Effector memory CD8-positive, alpha-beta T cell (primary cell): ENCODE measurements at regions not wholly inside any gene's neighbourhood (a gene's known extent, or its start where the extent isn't known, plus 50 kb on each side); places are given as distances from the start of the nearest gene placed in this dataset.

Source experiments
- ATAC-seq: fragments of 150-1000 bp; cut with Tn5 transposase; replicated peaks from 2 replicates; pipeline ENCODE4 v1.10.0; 2021; ENCODE audit warnings: mild to moderate bottlenecking, moderate library complexity
- DNase-seq, 3 experiments: peaks; one replicate each; pipeline ENCODE4 v3.0.0; 2021
- H3K27ac Mint-ChIP-seq, 2 donors: one replicate each; pipeline ENCODE4 v1.8.0; 2022; ENCODE audit warnings: mild to moderate bottlenecking in 2 of 2, mixed read lengths in 2 of 2, moderate library complexity in 2 of 2
- H3K27me3 Mint-ChIP-seq, 2 donors: one replicate each; pipeline ENCODE4 v1.8.0; 2022; ENCODE audit warnings: mixed read lengths in 2 of 2
- H3K36me3 Mint-ChIP-seq: one replicate; pipeline ENCODE4 v1.8.0; 2022; ENCODE audit warnings: mild to moderate bottlenecking, moderate library complexity, mixed read lengths; ENCODE audit not compliant: insufficient read depth
- H3K4me1 Mint-ChIP-seq, 2 donors: one replicate each; pipeline ENCODE4 v1.8.0; 2022; ENCODE audit warnings: low read depth in 2 of 2, mixed read lengths in 2 of 2
- H3K4me3 Mint-ChIP-seq, 2 donors: one replicate each; pipeline ENCODE4 v1.8.0; 2022; ENCODE audit warnings: mild to moderate bottlenecking in 2 of 2, mixed read lengths in 2 of 2, moderate library complexity in 2 of 2
- H3K9me3 Mint-ChIP-seq, 2 donors: one replicate each; pipeline ENCODE4 v1.8.0; 2022; ENCODE audit warnings: mixed read lengths in 2 of 2

DNA sequence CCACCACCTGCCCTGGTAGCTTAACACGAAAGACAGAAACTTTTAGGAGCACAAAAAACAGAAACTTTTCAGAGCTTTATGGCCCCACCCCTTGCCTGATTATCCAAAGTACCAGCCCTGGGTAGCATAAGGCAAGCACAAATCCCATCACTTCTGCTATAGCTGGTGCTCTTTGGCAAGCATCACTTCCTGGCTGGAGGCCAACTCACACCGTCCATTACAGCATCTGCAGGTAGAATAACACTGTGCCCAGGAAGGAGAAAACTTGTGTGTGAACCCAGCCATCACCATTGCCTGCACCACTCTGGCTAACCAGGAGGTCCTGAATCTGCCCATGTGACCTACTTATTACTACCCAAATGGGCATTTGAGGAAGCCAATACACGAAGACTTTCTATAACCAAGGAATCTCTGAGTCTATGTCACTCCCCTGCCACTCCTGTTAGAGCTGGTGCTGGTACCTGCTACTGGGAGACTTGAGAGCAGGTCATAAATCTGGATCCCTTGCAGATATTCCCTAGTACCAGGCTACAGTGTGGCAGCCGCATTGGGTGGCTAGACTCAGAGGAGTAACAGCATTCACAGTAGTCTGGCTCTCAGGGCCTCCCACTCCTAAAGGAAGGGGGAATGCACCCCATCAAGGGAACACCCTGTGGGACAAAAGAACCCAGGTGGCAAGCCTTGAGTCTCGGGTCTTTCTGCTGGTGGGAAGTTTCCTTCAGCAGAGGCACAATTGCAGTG, 73.3 kb upstream of the AKAP13 start:
- peak overlapping the region; percentile 25 to 78 for H3K27ac Mint-ChIP-seq
- no peak overlapping the region for H3K4me3 Mint-ChIP-seq
- no peak for ATAC-seq
- no peak for DNase-seq
- no peaks in the 10 kb centered on the region for H3K9me3 Mint-ChIP-seq
- H3K36me3 Mint-ChIP-seq: no peaks in the 10 kb centered on the region
- H3K27me3 Mint-ChIP-seq: no peaks in the 10 kb centered on the region
- H3K4me1 Mint-ChIP-seq: peaks cover 5 to 7% of the 10 kb centered on the region in 2 donors

DNA sequence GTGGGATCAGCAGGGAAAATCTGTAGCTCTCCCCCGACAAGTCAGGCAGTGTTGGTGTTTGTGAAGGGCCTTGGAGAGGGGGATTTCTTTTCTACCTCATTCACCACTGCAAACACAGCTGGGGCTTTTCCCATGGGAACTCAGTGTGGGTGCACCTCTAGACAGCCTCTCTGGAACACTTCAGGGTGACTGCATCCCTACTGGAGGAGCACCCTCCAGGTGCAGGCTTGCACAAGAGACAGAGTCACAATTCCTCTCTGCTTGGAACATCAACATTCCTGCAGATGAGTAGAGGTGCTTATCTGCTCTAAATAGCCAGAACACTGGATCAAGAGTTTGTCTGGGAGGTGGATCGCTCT, 72.7 kb upstream of the AKAP13 start:
- Mint-ChIP-seq H3K4me1 (peaks cover 5 to 7% of the 10 kb centered on the region in 2 donors), H3K4me3 (no peak overlapping the region), H3K9me3 (no peaks in the 10 kb centered on the region), H3K27me3 (no peaks in the 10 kb centered on the region), H3K27ac (peak overlapping the region in 1 of 2 donors; percentile 25), H3K36me3 (no peaks in the 10 kb centered on the region)
- DNase-seq: no peak
- no peak for ATAC-seq

DNA sequence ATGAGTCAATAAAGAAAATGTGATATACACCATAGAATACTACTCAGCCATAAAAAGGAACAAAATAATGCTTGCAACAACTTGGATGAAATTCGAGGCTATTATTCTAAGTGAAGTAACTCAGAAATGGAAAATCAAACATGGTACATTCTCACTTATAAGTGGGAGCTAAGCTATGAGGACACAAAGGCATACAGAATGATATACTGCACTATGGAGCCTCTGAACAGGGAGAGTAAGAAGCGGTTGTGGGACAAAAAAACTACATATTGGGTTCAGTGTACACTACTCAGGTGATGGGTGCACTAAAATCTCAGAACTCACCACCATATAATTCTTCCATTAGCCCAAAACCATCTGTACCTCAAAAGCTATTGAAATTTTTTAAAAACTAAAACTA, 68.8 kb upstream of the AKAP13 start:
- Mint-ChIP-seq H3K27ac (no peak overlapping the region), H3K27me3 (no peaks in the 10 kb centered on the region), H3K4me1 (peaks cover 19 to 27% of the 10 kb centered on the region in 2 donors), H3K9me3 (no peaks in the 10 kb centered on the region), H3K36me3 (no peaks in the 10 kb centered on the region), H3K4me3 (no peak overlapping the region)
- no peak for ATAC-seq
- DNase-seq: no peak

DNA sequence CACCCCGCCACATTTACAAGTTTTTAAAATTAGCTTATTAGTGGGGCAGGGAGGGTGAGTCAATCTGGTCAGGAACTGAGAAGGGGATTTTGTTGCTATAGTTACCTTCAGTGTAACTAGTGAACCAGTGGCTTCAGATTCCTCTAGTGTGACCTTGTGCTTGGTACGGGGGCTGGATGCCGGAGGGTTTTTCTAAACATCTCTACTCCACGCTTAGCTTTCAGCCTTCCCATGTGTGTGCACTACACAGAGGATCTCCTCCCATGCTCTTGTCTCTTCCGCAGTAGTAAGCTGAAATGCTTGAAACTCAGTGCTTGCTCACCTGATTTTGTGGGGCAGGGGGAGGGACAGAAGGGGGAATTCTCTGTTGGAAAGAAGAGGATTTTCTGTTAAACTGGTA, 67.9 kb upstream of the AKAP13 start:
- peaks cover 24 to 30% of the 10 kb centered on the region in 2 donors for H3K4me1 Mint-ChIP-seq
- no peak overlapping the region for H3K4me3 Mint-ChIP-seq
- peak overlapping the region in 1 of 2 donors; percentile 4 for H3K27ac Mint-ChIP-seq
- no peaks in the 10 kb centered on the region for H3K9me3 Mint-ChIP-seq
- no peaks in the 10 kb centered on the region for H3K36me3 Mint-ChIP-seq
- no peaks in the 10 kb centered on the region for H3K27me3 Mint-ChIP-seq
- ATAC-seq (peak; percentile 84), DNase-seq (no peak)

DNA sequence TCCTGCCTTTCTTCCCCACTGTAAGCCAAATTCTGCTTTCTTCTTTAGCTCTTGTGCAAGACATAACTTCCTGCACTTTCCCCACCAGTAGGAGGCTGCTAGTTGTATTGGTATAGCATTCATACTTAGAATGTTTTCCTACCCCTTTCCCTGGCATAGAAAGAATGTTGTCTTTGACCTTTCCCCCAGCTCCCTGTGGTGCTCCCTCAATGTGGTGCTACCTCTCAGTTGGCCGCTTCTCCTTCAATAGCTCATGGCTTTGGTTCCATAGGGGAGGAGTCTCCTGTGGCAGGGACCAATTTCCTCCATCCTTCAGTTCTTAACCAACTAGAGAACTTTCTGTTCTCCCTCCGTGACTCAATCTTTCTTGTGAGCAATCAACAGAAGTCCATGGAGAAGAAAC, 67.5 kb upstream of the AKAP13 start:
- no peaks in the 10 kb centered on the region for H3K36me3 Mint-ChIP-seq
- peak overlapping the region in 1 of 2 donors; percentile 4 for H3K27ac Mint-ChIP-seq
- ATAC-seq (peak; percentile 23), DNase-seq (no peak)
- H3K27me3 Mint-ChIP-seq: no peaks in the 10 kb centered on the region
- peaks cover 24 to 32% of the 10 kb centered on the region in 2 donors for H3K4me1 Mint-ChIP-seq
- no peaks in the 10 kb centered on the region for H3K9me3 Mint-ChIP-seq
- H3K4me3 Mint-ChIP-seq: no peak overlapping the region

DNA sequence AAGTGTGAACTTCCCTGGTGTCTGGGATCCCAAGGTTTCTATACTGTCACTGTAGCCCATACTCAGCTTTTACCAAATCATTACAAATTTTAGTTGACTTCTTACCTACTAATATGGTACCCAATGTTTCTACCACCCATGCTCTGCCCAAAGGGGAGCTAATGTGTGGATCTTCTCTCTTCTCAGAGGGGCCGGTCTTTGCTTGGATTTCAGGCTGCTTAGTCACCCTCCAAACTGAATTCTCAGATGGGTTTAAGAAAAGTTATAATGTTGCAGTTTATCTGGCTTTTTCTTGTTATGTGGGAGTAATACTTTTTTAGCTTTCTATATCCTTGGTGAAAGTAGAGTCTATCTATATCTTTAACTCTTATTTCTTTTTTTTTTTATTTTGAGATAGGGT, 67.1 kb upstream of the AKAP13 start:
- Mint-ChIP-seq H3K27ac (peak overlapping the region in 1 of 2 donors; percentile 4), H3K9me3 (no peaks in the 10 kb centered on the region), H3K27me3 (no peaks in the 10 kb centered on the region), H3K4me3 (no peak overlapping the region), H3K36me3 (no peaks in the 10 kb centered on the region), H3K4me1 (peaks cover 27 to 36% of the 10 kb centered on the region in 2 donors)
- no peak for ATAC-seq
- no peak for DNase-seq

DNA sequence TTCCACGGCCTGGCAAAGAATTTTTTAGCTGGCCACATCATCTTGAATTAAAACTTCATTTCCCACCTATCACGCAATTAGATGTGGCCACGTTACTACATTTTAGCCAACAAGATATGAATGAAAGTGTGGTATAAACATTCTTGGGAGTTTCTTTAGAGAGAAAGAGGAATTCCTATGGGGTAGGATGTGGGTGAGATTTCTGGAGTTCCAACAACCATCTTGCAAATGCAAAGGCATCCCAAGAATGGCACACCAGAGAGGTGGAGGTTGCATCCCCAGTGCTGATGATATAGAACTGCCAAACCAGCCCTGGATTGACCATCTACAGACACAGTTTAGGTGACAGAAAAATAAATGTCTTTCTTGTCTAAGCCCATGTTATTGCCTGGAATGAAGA, 66.3 kb upstream of the AKAP13 start:
- Mint-ChIP-seq H3K27ac (no peak overlapping the region), H3K9me3 (no peaks in the 10 kb centered on the region), H3K4me1 (peaks cover 26 to 37% of the 10 kb centered on the region in 2 donors), H3K4me3 (no peak overlapping the region), H3K27me3 (no peaks in the 10 kb centered on the region), H3K36me3 (no peaks in the 10 kb centered on the region)
- DNase-seq (no peak), ATAC-seq (no peak)

DNA sequence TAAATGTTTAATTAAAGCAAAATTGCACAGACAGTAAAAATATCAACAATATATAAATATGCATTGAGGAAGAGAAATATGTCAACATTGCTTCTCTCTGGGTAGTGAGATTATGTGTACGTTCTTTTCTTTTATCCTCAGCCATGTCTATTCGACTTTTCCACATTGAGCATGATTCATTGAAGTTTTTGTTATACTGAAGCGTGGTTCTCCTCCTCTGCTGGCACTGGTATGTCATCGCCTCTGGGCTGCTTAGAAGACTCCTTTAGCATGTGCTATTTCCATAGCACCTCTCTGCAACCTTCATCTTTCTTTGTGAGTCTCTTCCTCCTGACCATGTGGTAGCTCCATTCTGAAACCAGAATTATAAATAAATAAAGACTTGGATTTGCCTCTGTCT, 65.8 kb upstream of the AKAP13 start:
- no peaks in the 10 kb centered on the region for H3K27me3 Mint-ChIP-seq
- H3K27ac Mint-ChIP-seq: no peak overlapping the region
- no peak overlapping the region for H3K4me3 Mint-ChIP-seq
- DNase-seq (no peak), ATAC-seq (no peak)
- H3K36me3 Mint-ChIP-seq: no peaks in the 10 kb centered on the region
- H3K9me3 Mint-ChIP-seq: no peaks in the 10 kb centered on the region
- H3K4me1 Mint-ChIP-seq: peaks cover 26 to 36% of the 10 kb centered on the region in 2 donors

DNA sequence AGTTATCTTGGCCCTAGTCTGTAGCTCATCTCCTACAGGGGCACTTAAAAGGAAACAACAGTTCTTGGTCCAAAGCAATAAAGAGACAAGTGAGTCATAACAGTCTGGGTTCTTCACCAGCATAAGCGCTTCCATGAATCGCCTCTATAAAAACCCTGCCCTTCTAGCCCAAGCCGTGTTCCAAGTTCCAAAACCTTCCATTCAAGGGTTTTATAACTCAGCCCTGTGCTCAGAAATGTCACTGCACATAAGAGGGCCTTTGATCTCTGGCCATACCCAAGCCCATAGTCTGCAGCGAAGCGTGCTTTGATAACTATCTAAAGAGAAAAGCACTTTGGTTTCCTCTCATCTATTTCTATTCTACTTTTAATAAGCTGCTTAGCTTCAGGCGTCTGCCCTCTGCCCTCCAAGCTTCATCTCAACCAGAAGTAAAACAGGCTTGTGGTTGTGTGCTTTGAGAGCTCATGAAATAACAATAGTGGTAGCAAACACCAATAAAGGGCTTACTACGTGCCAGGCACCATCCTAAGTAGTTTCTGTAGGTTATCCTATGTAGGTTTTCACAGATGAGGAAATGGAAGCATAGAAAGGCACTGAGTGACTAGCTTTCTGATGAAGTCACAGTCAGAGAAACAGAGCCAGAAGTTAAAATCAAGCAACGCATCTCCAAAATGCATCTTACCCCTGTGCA, 64.0 kb upstream of the AKAP13 start:
- DNase-seq: no peak
- Mint-ChIP-seq H3K4me1 (peaks cover 24 to 36% of the 10 kb centered on the region in 2 donors), H3K4me3 (peak overlapping the region; percentile 8 to 33), H3K36me3 (no peaks in the 10 kb centered on the region), H3K27ac (peak overlapping the region; percentile 66 to 71), H3K27me3 (no peaks in the 10 kb centered on the region), H3K9me3 (no peaks in the 10 kb centered on the region)
- peak; percentile 44 for ATAC-seq

DNA sequence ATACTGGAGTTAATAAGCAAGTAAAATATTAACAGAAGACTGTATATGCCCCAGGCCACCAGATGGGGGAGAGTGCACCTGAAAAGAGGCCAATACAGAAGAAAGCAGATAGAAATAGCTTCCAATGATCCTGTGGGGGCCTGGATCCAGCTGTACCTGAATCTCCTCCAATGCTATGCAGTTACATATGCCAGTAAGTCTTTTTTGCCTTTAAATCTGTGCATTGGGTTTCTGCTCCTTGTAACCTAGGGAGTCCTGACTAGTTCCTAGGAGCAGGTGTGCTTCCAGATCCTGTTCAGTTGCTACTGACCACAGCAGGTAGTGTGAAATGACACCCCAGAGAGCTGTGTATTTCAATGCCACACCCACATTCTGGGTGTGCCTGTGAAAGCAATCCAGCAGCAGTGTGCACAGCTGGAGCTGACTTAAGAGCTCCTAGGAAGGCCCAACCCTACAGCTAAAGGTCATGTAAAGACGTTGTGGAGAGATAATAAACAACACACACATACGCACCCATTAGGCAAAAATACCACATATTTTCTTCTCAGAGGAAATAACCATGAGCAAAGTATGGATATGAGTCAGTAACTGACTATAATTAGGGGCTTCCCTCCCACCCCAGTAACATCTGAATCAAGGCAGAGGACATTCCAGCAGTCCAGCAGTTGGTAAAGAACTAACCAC, 62.2 kb upstream of the AKAP13 start:
- DNase-seq (no peak), ATAC-seq (peak; percentile 73)
- peaks cover 0 to 5% of the 10 kb centered on the region in 2 donors for H3K9me3 Mint-ChIP-seq
- peak overlapping the region in 1 of 2 donors; percentile 77 for H3K27ac Mint-ChIP-seq
- no peak overlapping the region for H3K4me3 Mint-ChIP-seq
- H3K36me3 Mint-ChIP-seq: no peaks in the 10 kb centered on the region
- H3K27me3 Mint-ChIP-seq: no peaks in the 10 kb centered on the region
- peaks cover 24 to 31% of the 10 kb centered on the region in 2 donors for H3K4me1 Mint-ChIP-seq

DNA sequence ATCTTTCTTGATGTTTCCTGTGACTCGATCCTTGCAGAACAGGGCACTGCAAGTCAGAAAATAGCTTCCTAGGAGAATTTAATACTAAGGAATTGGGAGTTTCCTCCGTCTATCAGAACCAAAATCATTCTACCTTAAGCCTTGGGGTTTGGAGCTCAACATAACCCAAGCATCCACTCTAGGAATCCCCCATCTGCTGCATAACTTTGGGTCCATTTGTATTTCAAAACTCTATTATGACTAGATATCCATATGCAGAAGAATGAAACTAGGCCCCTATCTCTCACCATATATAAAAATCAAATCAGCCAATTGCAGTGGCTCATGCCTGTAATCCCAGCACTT, 61.7 kb upstream of the AKAP13 start:
- peaks cover 2% of the 10 kb centered on the region for H3K36me3 Mint-ChIP-seq
- H3K4me1 Mint-ChIP-seq: peaks cover 24 to 31% of the 10 kb centered on the region in 2 donors
- ATAC-seq: no peak
- no peak overlapping the region for H3K4me3 Mint-ChIP-seq
- no peaks in the 10 kb centered on the region for H3K27me3 Mint-ChIP-seq
- peak overlapping the region in 1 of 2 donors; percentile 77 for H3K27ac Mint-ChIP-seq
- peaks cover 0 to 8% of the 10 kb centered on the region in 2 donors for H3K9me3 Mint-ChIP-seq
- no peak for DNase-seq

DNA sequence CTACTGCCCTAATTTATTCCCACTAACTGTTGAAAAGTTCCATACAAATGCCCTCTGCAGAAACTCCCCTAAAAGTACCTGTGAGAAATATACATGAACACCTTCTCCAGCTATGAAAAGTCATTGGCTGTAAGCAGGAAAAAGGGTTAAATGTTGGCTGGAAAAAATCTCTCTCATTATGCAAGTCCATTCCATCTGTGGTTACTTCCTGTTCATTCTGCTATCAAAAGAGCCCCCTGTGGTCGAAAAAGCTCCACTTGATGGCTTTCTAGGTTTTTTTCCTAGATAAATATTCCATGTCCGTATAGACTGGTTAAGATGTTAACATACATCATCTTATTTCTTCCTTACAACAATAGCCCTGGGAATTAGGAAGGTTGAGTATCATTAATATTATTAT, 56.2 kb upstream of the AKAP13 start:
- no peaks in the 10 kb centered on the region for H3K27me3 Mint-ChIP-seq
- no peak for ATAC-seq
- no peak for DNase-seq
- peaks cover 0 to 8% of the 10 kb centered on the region in 2 donors for H3K9me3 Mint-ChIP-seq
- no peak overlapping the region for H3K4me3 Mint-ChIP-seq
- H3K4me1 Mint-ChIP-seq: peaks cover 0 to 6% of the 10 kb centered on the region in 2 donors
- H3K27ac Mint-ChIP-seq: no peak overlapping the region
- peaks cover 2% of the 10 kb centered on the region for H3K36me3 Mint-ChIP-seq

DNA sequence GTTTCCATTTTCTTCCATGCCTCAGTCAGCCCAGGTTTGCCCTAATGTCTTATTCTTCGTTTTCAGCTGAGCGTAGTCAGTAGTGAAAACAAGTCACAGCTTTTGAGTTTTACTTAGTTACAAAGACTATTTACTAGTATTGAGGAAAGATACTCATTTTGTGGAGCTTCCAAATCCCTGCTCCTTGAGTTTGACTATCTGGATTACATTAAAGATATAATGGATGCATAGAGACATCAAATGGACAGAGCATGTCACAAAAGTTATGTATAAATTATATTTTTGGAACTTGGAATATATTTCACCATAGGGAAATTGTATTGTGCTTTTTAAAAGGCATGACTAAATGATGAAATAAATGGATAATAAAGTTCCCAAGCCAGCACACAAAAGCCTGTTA, 54.6 kb upstream of the AKAP13 start:
- peaks cover 15 to 20% of the 10 kb centered on the region in 2 donors for H3K4me1 Mint-ChIP-seq
- no peak overlapping the region for H3K4me3 Mint-ChIP-seq
- H3K27me3 Mint-ChIP-seq: no peaks in the 10 kb centered on the region
- DNase-seq (no peak), ATAC-seq (no peak)
- no peak overlapping the region for H3K27ac Mint-ChIP-seq
- H3K9me3 Mint-ChIP-seq: peaks cover 0 to 8% of the 10 kb centered on the region in 2 donors
- peaks cover 2% of the 10 kb centered on the region for H3K36me3 Mint-ChIP-seq

DNA sequence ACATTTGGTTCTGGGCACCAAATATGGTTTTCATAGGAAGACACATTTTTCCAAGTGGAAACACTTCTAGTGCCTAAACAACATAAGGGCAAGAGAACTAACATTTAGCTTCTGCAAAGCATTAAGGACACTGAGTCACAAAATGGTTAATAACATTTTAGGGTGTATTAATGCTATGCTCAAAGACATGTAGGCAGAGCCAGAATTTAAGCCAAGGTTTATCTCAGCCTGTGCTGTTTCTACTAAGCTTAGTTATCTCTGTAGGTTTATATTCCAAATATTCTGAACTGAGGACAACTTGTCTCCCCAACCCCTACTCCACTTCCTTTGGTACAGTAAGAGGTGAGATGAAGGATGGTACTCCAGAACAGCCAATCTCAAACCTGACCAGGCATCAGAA, 54.1 kb upstream of the AKAP13 start:
- H3K36me3 Mint-ChIP-seq: peaks cover 2% of the 10 kb centered on the region
- H3K4me1 Mint-ChIP-seq: peaks cover 20 to 25% of the 10 kb centered on the region in 2 donors
- no peak overlapping the region for H3K4me3 Mint-ChIP-seq
- no peak for ATAC-seq
- peaks cover 0 to 8% of the 10 kb centered on the region in 2 donors for H3K9me3 Mint-ChIP-seq
- DNase-seq: no peak
- H3K27ac Mint-ChIP-seq: no peak overlapping the region
- no peaks in the 10 kb centered on the region for H3K27me3 Mint-ChIP-seq
